Activated CD4-positive, alpha-beta T cell treated with anti-CD3 and anti-CD28 coated beads, Interleukin-2, amount 10 ng/mL, durations not matched to agents 7 days and 5 days (primary cell): ENCODE measurements at regions not wholly inside any gene's neighbourhood (a gene's known extent, or its start where the extent isn't known, plus 50 kb on each side); places are given as distances from the start of the nearest gene placed in this dataset.
"Not testable (repeated sequence)": the region's sequence is repeated elsewhere in the genome, so short reads cannot be mapped to it uniquely, and the experiment has no call there.

Experiments used
- CTCF ChIA-PET: fragments of 350-600 bp; sonication (Branson Sonifier 250); formaldehyde crosslinking; loops from one replicate; lab custom pipeline; 2021; ENCODE audit warnings: antibody characterized with exemption; lab: Charles Lee
- POLR2A ChIA-PET: fragments of 350-600 bp; sonication (Branson Sonifier 250); formaldehyde crosslinking; loops from one replicate; lab custom pipeline; 2021; ENCODE audit warnings: antibody characterized with exemption; lab: Charles Lee
- DNase-seq: peaks from one replicate; pipeline ENCODE4 v3.0.0-alpha.2; 2020
- H3K27ac Mint-ChIP-seq: one replicate; pipeline ENCODE4 v1.8.0; 2021; ENCODE audit warnings: mild to moderate bottlenecking, moderate library complexity, mixed read lengths
- H3K27me3 Mint-ChIP-seq: one replicate; pipeline ENCODE4 v1.8.0; 2021; ENCODE audit warnings: mixed read lengths
- H3K36me3 Mint-ChIP-seq: one replicate; pipeline ENCODE4 v1.8.0; 2021; ENCODE audit warnings: low read depth, mixed read lengths
- H3K4me1 Mint-ChIP-seq: one replicate; pipeline ENCODE4 v1.8.0; 2021; ENCODE audit warnings: mixed read lengths
- H3K4me3 Mint-ChIP-seq: one replicate; pipeline ENCODE4 v1.8.0; 2021; ENCODE audit warnings: mild to moderate bottlenecking, moderate library complexity, mixed read lengths
- H3K9me3 Mint-ChIP-seq: one replicate; pipeline ENCODE4 v1.8.0; 2021; ENCODE audit warnings: mixed read lengths

DNA sequence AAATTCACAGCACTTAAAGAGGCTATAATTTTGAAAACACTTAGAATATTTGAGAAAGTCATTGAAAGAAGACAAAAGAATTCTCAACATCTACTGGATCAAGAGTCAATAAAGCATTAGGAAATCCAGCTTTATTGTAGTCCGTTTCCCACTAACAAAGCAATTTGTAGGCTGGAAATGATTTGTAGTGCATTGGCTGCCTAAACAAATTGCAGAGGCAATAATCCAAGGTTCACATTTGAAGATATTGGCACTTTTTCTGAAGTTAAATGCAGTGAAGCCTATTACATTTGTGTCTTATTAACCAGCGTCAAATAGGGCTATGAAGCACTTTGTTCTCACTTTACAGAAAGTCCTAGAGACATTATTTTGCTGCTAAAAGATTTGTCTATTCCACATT lies 848.1 kb upstream of the SLITRK1 start:
- no peak overlapping the region for H3K4me3 Mint-ChIP-seq
- CTCF ChIA-PET: no interaction called here
- H3K36me3 Mint-ChIP-seq: no peaks in the 10 kb centered on the region
- no peak for DNase-seq
- H3K9me3 Mint-ChIP-seq: no peaks in the 10 kb centered on the region
- H3K27me3 Mint-ChIP-seq: no peaks in the 10 kb centered on the region
- no peak overlapping the region for H3K27ac Mint-ChIP-seq
- no peaks in the 10 kb centered on the region for H3K4me1 Mint-ChIP-seq
- POLR2A ChIA-PET: no interaction called here

DNA sequence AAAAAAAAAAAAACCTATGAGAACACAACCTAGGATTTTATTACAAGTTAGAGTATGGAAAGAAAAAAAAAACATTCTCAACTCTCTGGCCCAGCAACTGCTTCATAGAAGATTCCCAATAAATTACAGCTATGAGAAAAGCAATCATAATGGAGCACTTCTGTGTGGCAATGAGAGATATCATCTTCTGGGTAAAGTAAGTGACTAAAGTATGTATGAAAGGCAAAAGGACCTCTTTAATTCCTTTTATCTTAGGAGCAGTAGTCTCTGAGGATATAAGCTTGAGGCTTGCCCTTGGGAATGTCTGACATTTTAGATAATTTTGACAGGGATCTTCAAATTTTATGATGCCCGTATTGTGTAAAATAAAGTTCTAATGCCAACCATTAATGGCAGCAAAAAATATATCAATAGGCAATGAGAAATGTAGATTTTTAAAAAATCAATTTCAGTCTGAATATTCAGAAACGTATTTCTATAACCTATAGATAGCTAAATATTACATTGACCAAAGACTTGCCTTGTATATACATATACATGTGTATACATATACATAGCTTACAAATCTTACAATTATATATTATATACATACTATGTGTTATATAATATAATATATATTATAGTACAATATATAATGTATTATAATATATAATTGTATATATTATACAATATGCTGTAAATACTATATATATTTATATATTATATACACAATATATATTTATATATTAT lies 823.9 kb upstream of the SLITRK1 start:
- Mint-ChIP-seq H3K27me3 (no peaks in the 10 kb centered on the region), H3K27ac (no peak overlapping the region), H3K4me3 (no peak overlapping the region), H3K9me3 (no peaks in the 10 kb centered on the region), H3K36me3 (no peaks in the 10 kb centered on the region), H3K4me1 (no peaks in the 10 kb centered on the region)
- DNase-seq: no peak
- CTCF ChIA-PET: no interaction called here
- POLR2A ChIA-PET: no interaction called here

DNA sequence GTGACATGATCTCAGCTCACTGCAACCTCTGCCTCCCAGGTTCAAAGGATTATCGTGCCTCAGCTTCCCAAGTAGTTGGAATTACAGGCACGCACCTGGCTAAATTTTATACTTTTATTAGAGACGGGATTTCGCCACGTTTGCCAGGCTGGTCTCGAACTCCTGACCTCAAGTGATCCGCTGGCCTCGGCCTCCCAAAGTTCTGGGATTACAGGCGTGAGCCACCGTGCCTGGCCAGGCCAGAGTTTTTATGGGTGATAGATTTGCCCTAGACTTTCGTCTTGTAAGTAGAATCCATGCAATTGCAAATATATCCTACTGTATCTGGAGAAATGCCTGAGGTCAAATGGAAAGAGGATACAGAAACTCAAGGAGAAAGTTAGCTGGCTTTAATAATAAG lies 819.9 kb upstream of the SLITRK1 start:
- Mint-ChIP-seq H3K27me3 (no peaks in the 10 kb centered on the region), H3K9me3 (no peaks in the 10 kb centered on the region), H3K27ac (no peak overlapping the region), H3K36me3 (no peaks in the 10 kb centered on the region), H3K4me3 (no peak overlapping the region), H3K4me1 (no peaks in the 10 kb centered on the region)
- POLR2A ChIA-PET: no interaction called here
- DNase-seq: no peak
- CTCF ChIA-PET: no interaction called here

DNA sequence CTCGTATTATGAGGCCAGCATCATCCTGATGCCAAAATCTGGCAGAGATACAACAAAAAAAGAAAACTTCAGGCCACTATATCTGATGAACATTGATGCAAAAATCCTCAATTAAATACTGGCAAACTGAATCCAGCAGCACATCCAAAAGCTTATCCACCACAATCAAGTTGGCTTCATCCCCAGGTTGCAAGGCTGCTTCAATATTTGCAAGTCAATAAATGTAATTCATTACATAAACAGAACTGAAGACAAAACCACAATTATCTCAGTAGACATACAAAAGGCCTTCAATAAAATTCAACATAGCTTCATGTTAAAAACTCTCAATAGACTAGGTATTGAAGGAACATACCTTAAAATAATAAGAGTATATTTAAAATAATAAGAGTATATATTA lies 815.3 kb upstream of the SLITRK1 start:
- H3K9me3 Mint-ChIP-seq, H3K4me3 Mint-ChIP-seq, CTCF ChIA-PET, H3K36me3 Mint-ChIP-seq, DNase-seq, H3K27ac Mint-ChIP-seq, POLR2A ChIA-PET, H3K4me1 Mint-ChIP-seq, H3K27me3 Mint-ChIP-seq: not testable (repeated sequence)

DNA sequence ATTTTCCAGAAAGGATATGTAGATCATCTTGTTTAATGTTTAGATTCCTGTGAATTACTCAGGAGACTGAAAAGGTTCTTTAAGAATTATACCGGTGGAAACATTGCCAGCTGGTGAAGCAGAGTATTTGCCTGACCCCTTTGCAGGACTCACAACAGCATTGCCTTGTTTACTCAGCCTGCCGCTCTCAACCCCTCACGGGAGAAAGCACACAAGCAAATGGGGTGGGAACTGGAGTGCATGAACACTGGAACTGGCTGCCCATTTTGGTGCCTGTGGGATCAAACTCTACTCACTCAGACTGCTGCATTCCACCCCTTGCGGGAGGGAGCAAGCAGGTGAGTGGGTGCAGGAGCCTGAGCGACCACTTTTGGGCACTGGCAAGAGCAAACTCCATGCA lies 804.7 kb upstream of the SLITRK1 start:
- POLR2A ChIA-PET: no interaction called here
- DNase-seq: no peak
- no peaks in the 10 kb centered on the region for H3K36me3 Mint-ChIP-seq
- no peaks in the 10 kb centered on the region for H3K4me1 Mint-ChIP-seq
- H3K27ac Mint-ChIP-seq: no peak overlapping the region
- H3K27me3 Mint-ChIP-seq: no peaks in the 10 kb centered on the region
- CTCF ChIA-PET: no interaction called here
- no peak overlapping the region for H3K4me3 Mint-ChIP-seq
- no peaks in the 10 kb centered on the region for H3K9me3 Mint-ChIP-seq

DNA sequence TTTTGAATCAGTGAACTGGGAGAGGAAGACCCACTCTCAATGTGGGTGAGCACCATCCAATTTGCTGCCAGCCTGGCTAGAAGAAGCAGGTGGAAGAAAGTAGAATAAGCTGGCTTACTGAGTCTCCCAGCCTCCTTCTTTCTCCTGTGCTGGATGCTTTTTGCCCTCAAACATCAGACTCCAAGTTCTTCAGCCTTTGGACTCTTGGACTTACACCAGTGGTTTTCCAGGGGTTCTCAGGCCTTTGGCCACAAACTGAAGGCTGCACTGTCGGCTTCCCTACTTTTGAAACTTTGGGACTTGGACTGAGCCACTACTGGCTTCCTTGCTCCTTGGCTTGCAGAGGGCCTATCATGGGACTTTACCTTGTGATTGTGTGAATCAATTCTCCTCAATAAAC lies 804.2 kb upstream of the SLITRK1 start:
- H3K27me3 Mint-ChIP-seq: no peaks in the 10 kb centered on the region
- no peak overlapping the region for H3K4me3 Mint-ChIP-seq
- DNase-seq: no peak
- H3K36me3 Mint-ChIP-seq: no peaks in the 10 kb centered on the region
- no peaks in the 10 kb centered on the region for H3K9me3 Mint-ChIP-seq
- no peak overlapping the region for H3K27ac Mint-ChIP-seq
- H3K4me1 Mint-ChIP-seq: no peaks in the 10 kb centered on the region
- ChIA-PET POLR2A (no interaction called here), CTCF (no interaction called here)

DNA sequence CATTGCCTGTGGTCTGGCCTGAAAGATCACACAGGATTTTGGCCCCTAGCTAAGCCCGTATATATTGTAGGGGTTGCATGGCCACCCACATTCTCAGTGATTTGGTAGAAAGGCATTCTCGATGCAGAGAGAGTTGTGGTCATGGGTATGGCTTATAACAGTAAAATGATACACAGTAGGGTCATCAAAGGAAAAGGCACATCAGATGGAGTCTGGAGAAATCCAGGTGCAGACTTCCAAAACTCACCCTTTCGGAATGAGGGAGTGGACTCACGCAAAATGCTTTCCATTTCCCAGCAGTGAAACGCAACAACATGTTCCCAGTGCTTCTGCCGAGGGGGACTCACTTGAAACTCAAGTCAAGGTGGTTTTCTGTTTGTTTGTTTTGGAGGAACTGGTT lies 802.5 kb upstream of the SLITRK1 start:
- Mint-ChIP-seq H3K9me3 (no peaks in the 10 kb centered on the region), H3K36me3 (no peaks in the 10 kb centered on the region), H3K27ac (no peak overlapping the region), H3K4me1 (no peaks in the 10 kb centered on the region), H3K4me3 (no peak overlapping the region), H3K27me3 (no peaks in the 10 kb centered on the region)
- POLR2A ChIA-PET: no interaction called here
- CTCF ChIA-PET: no interaction called here
- DNase-seq: no peak

DNA sequence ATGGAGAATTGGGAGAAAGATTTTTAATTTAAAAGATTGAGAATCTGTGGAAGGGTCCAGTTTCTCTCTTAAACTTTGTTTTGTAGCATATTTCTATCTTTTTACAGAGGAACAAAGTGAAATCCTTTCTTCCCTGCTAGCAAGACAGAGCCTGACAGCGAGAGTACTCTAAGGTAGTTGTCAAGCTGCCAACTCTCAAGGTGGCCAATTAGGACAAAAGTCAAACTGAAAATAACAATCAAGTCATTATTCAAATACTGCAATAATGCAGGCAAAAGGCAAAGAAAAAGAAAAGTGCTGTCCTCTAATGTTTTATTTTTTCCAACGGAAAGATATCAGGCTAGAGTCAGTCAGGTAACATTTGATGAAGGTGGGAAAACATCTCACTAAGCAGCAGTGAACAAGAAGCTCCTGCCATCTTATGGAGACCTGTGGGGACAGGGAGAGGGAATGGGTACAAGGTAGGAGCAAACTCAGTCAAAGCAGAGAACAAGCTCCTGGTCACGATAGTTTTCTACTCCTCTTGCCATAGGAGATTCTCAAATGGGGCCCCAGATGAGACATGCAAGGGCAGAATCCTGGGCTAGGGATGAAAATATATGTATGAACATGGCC lies 801.9 kb upstream of the SLITRK1 start:
- H3K4me3 Mint-ChIP-seq: no peak overlapping the region
- no peaks in the 10 kb centered on the region for H3K27me3 Mint-ChIP-seq
- no peaks in the 10 kb centered on the region for H3K4me1 Mint-ChIP-seq
- no peak overlapping the region for H3K27ac Mint-ChIP-seq
- no peaks in the 10 kb centered on the region for H3K36me3 Mint-ChIP-seq
- POLR2A ChIA-PET: no interaction called here
- CTCF ChIA-PET: no interaction called here
- no peaks in the 10 kb centered on the region for H3K9me3 Mint-ChIP-seq
- no peak for DNase-seq

DNA sequence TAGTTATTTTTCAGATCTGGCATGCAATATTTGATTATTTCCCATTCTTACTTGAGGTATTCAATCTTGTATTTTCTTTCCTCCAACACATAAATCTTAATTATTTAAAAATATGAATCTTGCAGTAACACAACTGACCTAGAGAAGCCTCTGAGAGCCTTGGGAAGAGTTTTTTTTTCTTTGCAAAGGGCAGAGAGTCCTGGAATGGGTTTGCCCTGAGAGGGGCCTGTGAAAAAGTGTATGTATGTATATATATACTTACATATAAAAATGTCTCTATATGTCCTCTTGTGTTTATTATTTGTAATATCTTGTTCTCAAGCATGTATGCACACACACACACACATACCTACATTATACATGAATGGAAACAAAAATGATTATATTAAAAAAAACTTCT lies 801.2 kb upstream of the SLITRK1 start:
- POLR2A ChIA-PET: no interaction called here
- H3K27me3 Mint-ChIP-seq: no peaks in the 10 kb centered on the region
- no peaks in the 10 kb centered on the region for H3K9me3 Mint-ChIP-seq
- no peak for DNase-seq
- H3K4me3 Mint-ChIP-seq: no peak overlapping the region
- no peaks in the 10 kb centered on the region for H3K4me1 Mint-ChIP-seq
- CTCF ChIA-PET: no interaction called here
- no peak overlapping the region for H3K27ac Mint-ChIP-seq
- H3K36me3 Mint-ChIP-seq: no peaks in the 10 kb centered on the region

DNA sequence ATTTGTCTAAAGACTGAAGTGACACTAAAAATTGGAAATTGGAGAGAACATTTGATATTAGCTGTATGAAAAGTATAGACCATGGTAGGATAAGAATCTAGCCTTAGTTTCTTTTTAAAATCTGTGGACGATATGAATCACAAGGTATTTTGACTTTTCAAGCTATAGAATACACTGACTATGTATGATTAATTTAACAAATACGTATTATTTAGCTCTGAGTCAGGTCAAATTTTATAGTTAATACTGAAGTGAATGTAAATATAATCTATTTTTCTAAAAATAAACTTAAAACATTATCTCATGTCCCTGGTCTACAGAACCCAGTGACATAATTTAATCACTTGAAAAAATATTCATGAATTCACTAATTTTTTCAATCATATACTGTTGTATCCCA lies 795.6 kb upstream of the SLITRK1 start:
- no peak overlapping the region for H3K27ac Mint-ChIP-seq

DNA sequence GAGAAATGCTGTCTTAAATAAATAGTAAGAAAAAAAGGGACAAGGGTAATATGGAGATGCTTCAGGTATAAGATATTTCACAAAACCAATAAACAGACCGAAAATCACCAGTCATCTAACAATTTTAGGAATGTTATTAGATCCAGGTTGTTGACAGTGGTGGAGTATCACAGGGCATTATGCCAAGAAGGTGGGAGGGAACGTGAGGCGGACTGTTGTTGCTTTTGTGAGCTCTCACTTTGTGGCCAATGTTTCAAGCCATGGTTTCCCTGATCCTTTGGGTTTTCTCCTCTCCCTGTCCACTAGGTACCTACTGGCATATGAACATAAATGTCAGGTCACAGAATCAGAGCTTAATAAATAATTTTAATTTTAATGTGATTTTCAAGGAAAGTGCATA lies 790.3 kb upstream of the SLITRK1 start:
- no peaks in the 10 kb centered on the region for H3K27me3 Mint-ChIP-seq
- no peak overlapping the region for H3K27ac Mint-ChIP-seq
- H3K4me1 Mint-ChIP-seq: no peaks in the 10 kb centered on the region
- POLR2A ChIA-PET: no interaction called here
- no peaks in the 10 kb centered on the region for H3K9me3 Mint-ChIP-seq
- no peak overlapping the region for H3K4me3 Mint-ChIP-seq
- CTCF ChIA-PET: no interaction called here
- no peaks in the 10 kb centered on the region for H3K36me3 Mint-ChIP-seq
- no peak for DNase-seq

More for the DNA sequence above, 795.6 kb upstream of the SLITRK1 start:
- Mint-ChIP-seq H3K9me3 (no peaks in the 10 kb centered on the region), H3K4me3 (no peak overlapping the region), H3K36me3 (no peaks in the 10 kb centered on the region), H3K4me1 (no peaks in the 10 kb centered on the region), H3K27me3 (no peaks in the 10 kb centered on the region)
- no peak for DNase-seq
- CTCF ChIA-PET: no interaction called here
- POLR2A ChIA-PET: no interaction called here

DNA sequence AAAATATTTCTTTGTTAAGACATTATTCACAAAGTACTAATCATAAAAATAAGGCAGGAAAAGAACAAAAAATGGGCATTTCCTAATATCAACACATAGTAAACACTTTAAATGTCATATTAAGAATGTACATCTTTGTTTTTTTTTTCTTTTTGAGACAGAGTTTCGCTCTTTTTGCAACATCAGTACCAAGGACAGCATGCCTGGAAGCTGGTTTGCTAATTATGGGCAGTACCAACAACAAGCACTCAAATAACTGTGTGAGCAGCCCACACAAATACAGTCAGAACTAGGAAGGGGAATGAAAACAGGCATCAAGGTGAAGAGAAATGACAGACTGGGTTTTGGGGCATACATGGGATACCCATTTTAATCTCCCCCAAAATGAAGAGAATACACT lies 788.0 kb upstream of the SLITRK1 start:
- no peaks in the 10 kb centered on the region for H3K4me1 Mint-ChIP-seq
- H3K27me3 Mint-ChIP-seq: no peaks in the 10 kb centered on the region
- H3K9me3 Mint-ChIP-seq: no peaks in the 10 kb centered on the region
- no peaks in the 10 kb centered on the region for H3K36me3 Mint-ChIP-seq
- no peak overlapping the region for H3K27ac Mint-ChIP-seq
- no peak for DNase-seq
- POLR2A ChIA-PET: no interaction called here
- H3K4me3 Mint-ChIP-seq: no peak overlapping the region
- CTCF ChIA-PET: no interaction called here

DNA sequence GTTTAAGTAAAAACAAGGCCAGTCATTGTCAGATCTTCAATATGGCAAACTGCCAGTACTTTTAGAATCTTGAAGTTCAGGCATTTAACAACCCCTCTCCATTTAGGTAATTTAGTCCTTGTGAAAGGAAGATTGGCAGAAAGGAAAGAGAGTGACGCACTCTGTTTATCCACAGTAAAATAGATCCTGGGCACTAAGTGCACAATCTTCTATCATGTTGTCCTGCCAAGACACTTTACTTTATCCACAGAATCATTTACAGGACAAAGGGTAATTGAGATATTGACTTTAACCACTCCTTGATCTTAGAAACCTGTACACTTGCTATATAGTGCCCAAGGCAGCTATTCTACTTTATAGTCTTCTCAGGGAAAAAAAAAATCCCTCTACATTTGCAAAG lies 786.4 kb upstream of the SLITRK1 start:
- DNase-seq: no peak
- ChIA-PET CTCF (no interaction called here), POLR2A (no interaction called here)
- no peaks in the 10 kb centered on the region for H3K9me3 Mint-ChIP-seq
- H3K36me3 Mint-ChIP-seq: no peaks in the 10 kb centered on the region
- H3K27ac Mint-ChIP-seq: no peak overlapping the region
- no peak overlapping the region for H3K4me3 Mint-ChIP-seq
- no peaks in the 10 kb centered on the region for H3K4me1 Mint-ChIP-seq
- no peaks in the 10 kb centered on the region for H3K27me3 Mint-ChIP-seq

- no peak overlapping the region for H3K4me3 Mint-ChIP-seq
- ChIA-PET CTCF (no interaction called here), POLR2A (no interaction called here)
- no peaks in the 10 kb centered on the region for H3K27me3 Mint-ChIP-seq
- H3K27ac Mint-ChIP-seq: no peak overlapping the region
- H3K9me3 Mint-ChIP-seq: no peaks in the 10 kb centered on the region
- no peaks in the 10 kb centered on the region for H3K4me1 Mint-ChIP-seq
- no peak for DNase-seq
- no peaks in the 10 kb centered on the region for H3K36me3 Mint-ChIP-seq
These were observed 780.2 kb upstream of the SLITRK1 start for GRCh38 chr13:84662491-84662890.
